Chondrocyte (in vitro differentiated cells): ENCODE measurements at regions not wholly inside any gene's neighbourhood (a gene's known extent, or its start where the extent isn't known, plus 50 kb on each side); places are given as distances from the start of the nearest gene placed in this dataset.

Source experiments
- DNase-seq: peaks from one replicate; pipeline ENCODE4 v3.0.0; 2021; ENCODE audit warnings: mixed read lengths, low spot score
- H3K27ac Mint-ChIP-seq: one replicate; pipeline ENCODE4 v1.8.0; 2021; ENCODE audit warnings: mild to moderate bottlenecking, moderate library complexity, mixed read lengths; ENCODE audit not compliant: unreplicated experiment
- H3K27me3 Mint-ChIP-seq: 2 replicates; pipeline ENCODE4 v1.8.0; 2021; ENCODE audit warnings: low read depth, mixed read lengths
- H3K36me3 Mint-ChIP-seq: 2 replicates; pipeline ENCODE4 v1.8.0; 2021; ENCODE audit warnings: low read depth, mixed read lengths
- H3K4me1 Mint-ChIP-seq: 2 replicates; pipeline ENCODE4 v1.8.0; 2021; ENCODE audit warnings: low read depth, mild to moderate bottlenecking, mixed read lengths
- H3K4me3 Mint-ChIP-seq: one replicate; pipeline ENCODE4 v1.8.0; 2021; ENCODE audit warnings: mild to moderate bottlenecking, moderate library complexity, mixed read lengths; ENCODE audit not compliant: unreplicated experiment
- H3K9me3 Mint-ChIP-seq: 2 replicates; pipeline ENCODE4 v1.8.0; 2021; ENCODE audit warnings: low read depth, mixed read lengths
- CTCF ChIP-seq: fragments of 200-600 bp; sonication (generic); IDR thresholded peaks from 2 replicates; pipeline ENCODE4 v1.5.0; 2021; ENCODE audit warnings: antibody characterized with exemption, mild to moderate bottlenecking, moderate library complexity

GRCh38 chr15:47485419-47485818, 231.9 kb upstream of the SEMA6D start:
- Mint-ChIP-seq H3K4me1 (peaks cover 3% of the 10 kb centered on the region), H3K36me3 (no peaks in the 10 kb centered on the region), H3K9me3 (no peaks in the 10 kb centered on the region), H3K27me3 (no peaks in the 10 kb centered on the region), H3K4me3 (no peak overlapping the region), H3K27ac (no peak overlapping the region)
- no peak for DNase-seq
- no peak for TF ChIP-seq CTCF

GRCh38 chr15:47486040-47486439, 231.3 kb upstream of the SEMA6D start:
- DNase-seq, result no peak
- no peaks in the 10 kb centered on the region for H3K36me3 Mint-ChIP-seq
- no peaks in the 10 kb centered on the region for H3K27me3 Mint-ChIP-seq
- no peak overlapping the region for H3K27ac Mint-ChIP-seq
- no peak for TF ChIP-seq CTCF
- H3K9me3 Mint-ChIP-seq, result no peaks in the 10 kb centered on the region
- peaks cover 3% of the 10 kb centered on the region for H3K4me1 Mint-ChIP-seq
- H3K4me3 Mint-ChIP-seq, result no peak overlapping the region

- Mint-ChIP-seq H3K4me1 (no peaks in the 10 kb centered on the region), H3K27me3 (peaks cover 3% of the 10 kb centered on the region), H3K4me3 (no peak overlapping the region), H3K36me3 (no peaks in the 10 kb centered on the region), H3K27ac (no peak overlapping the region), H3K9me3 (no peaks in the 10 kb centered on the region)
- no peak for DNase-seq
- no peak for TF ChIP-seq CTCF
These were observed 225.1 kb upstream of the SEMA6D start for GRCh38 chr15:47492195-47492594.

GRCh38 chr15:47493357-47494247, 223.7 kb upstream of the SEMA6D start:
- no peaks in the 10 kb centered on the region for H3K36me3 Mint-ChIP-seq
- H3K27me3 Mint-ChIP-seq, result peaks cover 3% of the 10 kb centered on the region
- no peak for TF ChIP-seq CTCF
- no peak for DNase-seq
- H3K9me3 Mint-ChIP-seq, result no peaks in the 10 kb centered on the region
- no peak overlapping the region for H3K4me3 Mint-ChIP-seq
- H3K27ac Mint-ChIP-seq, result no peak overlapping the region
- no peaks in the 10 kb centered on the region for H3K4me1 Mint-ChIP-seq

GRCh38 chr15:47496343-47497185, 220.7 kb upstream of the SEMA6D start:
- no peak overlapping the region for H3K27ac Mint-ChIP-seq
- H3K4me1 Mint-ChIP-seq, result no peaks in the 10 kb centered on the region
- peak; percentile 38 for TF ChIP-seq CTCF
- H3K4me3 Mint-ChIP-seq, result no peak overlapping the region
- peaks cover 3% of the 10 kb centered on the region for H3K27me3 Mint-ChIP-seq
- no peaks in the 10 kb centered on the region for H3K9me3 Mint-ChIP-seq
- H3K36me3 Mint-ChIP-seq, result no peaks in the 10 kb centered on the region
- no peak for DNase-seq
